Keratinocyte (primary cell): ENCODE measurements at regions not wholly inside any gene's neighbourhood (a gene's known extent, or its start where the extent isn't known, plus 50 kb on each side); places are given as distances from the start of the nearest gene placed in this dataset.

ENCODE experiments used
- EZH2 ChIP-seq: IDR thresholded peaks from one replicate; pipeline ENCODE4 v1.6.1; 2012; ENCODE audit warnings: inconsistent platforms, mild to moderate bottlenecking, low read length, moderate library complexity
- TF ChIP-seq, protein P1 (sequence below), 3 experiments: IDR thresholded peaks in 1 of 3; conservative IDR thresholded peaks in 1 of 3; optimal IDR thresholded peaks in 1 of 3; 2 replicates in 2 of 3; 3 replicates in 1 of 3; pipeline versions ENCODE3 to v1.5.1; 2011; ENCODE audit warnings: low read length in 3 of 3, mild to moderate bottlenecking in 3 of 3, moderate library complexity in 2 of 3, control low read depth in 1 of 3, inconsistent platforms in 1 of 3; ENCODE audit not compliant: insufficient read depth in 2 of 3; ENCODE audit errors: extremely low read depth in 1 of 3

DNA sequence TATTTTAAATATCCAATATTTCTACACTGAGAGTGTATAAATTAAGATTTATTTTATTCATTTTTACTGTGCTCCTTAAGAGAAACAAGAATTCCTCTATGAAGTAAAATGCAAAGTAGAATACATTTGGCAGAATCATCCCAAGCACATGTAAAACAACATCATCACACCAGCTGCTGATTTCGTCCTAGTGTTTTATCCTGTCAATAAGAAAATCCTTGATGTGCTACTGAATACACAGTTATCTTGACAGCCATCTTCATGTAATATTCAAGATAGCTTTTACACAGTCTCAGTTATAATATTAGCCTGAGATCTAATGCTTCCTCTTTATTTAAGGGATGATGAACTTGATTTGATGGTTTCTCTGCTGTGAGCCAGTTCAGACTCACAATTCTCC, 282.4 kb downstream of the MZT1 start:
- TF ChIP-seq, protein P1, sequence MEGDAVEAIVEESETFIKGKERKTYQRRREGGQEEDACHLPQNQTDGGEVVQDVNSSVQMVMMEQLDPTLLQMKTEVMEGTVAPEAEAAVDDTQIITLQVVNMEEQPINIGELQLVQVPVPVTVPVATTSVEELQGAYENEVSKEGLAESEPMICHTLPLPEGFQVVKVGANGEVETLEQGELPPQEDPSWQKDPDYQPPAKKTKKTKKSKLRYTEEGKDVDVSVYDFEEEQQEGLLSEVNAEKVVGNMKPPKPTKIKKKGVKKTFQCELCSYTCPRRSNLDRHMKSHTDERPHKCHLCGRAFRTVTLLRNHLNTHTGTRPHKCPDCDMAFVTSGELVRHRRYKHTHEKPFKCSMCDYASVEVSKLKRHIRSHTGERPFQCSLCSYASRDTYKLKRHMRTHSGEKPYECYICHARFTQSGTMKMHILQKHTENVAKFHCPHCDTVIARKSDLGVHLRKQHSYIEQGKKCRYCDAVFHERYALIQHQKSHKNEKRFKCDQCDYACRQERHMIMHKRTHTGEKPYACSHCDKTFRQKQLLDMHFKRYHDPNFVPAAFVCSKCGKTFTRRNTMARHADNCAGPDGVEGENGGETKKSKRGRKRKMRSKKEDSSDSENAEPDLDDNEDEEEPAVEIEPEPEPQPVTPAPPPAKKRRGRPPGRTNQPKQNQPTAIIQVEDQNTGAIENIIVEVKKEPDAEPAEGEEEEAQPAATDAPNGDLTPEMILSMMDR (optimal IDR thresholded peaks at IDR 0.05 in 1 of 3, IDR thresholded peaks at IDR 0.05 in 1 of 3, conservative IDR thresholded peaks at IDR 0.05 in 1 of 3; ENCODE audit: extremely low read depth in 1 of 3, insufficient read depth in 2 of 3, low read length in 3 of 3): no peak
- no peak for TF ChIP-seq EZH2
